ENCODE measurements at regions not wholly inside any gene's neighbourhood (a gene's known extent, or its start where the extent isn't known, plus 50 kb on each side); places are given as distances from the start of the nearest gene placed in this dataset.

GRCh38 chr1:61591351-61591750 is 133.6 kb downstream of the TM2D1 start:
- Histone ChIP-seq H3K4me1 (ENCODE audit: insufficient read depth, low read length) (no peaks in the 10 kb centered on the region), H3K79me2 (ENCODE audit: insufficient read depth, low read length) (no peaks in the 10 kb centered on the region), H3K27ac (ENCODE audit: extremely low read length, insufficient read depth, low read length) (no peak overlapping the region), H3K4me2 (ENCODE audit: low read depth, low read length) (no peak overlapping the region), H3K9ac (ENCODE audit: insufficient read depth, low read depth, low read length) (no peak overlapping the region), H3K9me3 (ENCODE audit: low read length) (no peaks in the 10 kb centered on the region), H4K20me1 (ENCODE audit: insufficient read depth, low read length) (no peaks in the 10 kb centered on the region), H3K27me3 (ENCODE audit: control insufficient read depth in 1 of 2, insufficient read depth in 2 of 2, low read length in 2 of 2) (peaks cover 0 to 10% of the 10 kb centered on the region in 2 experiments; a peak in 4 of 5 replicates), H3K4me3 (replicated peaks in 1 of 3; ENCODE audit: insufficient read depth in 1 of 3, low read depth in 2 of 3, low read length in 3 of 3) (no peak overlapping the region), H2AFZ (ENCODE audit: low read length) (no peak overlapping the region), H3K36me3 (replicated peaks in 1 of 2; ENCODE audit: control insufficient read depth in 1 of 2, insufficient read depth in 2 of 2, low read length in 2 of 2) (no peaks in the 10 kb centered on the region)
- intact Hi-C loops (cut with micrococcal nuclease; ENCODE audit: unreplicated experiment): no loop called here
- WGBS (ENCODE audit: low lambda C conversion rate): 15% methylated on average over 9 of the region's 9 CpGs
- ChIA-PET CTCF (ENCODE audit: low intra/inter-chr PET ratio, low total read pairs) (no interaction called here), POLR2A (no interaction called here)
- DNase-seq (ENCODE audit: low spot score): no peak
- TF ChIP-seq RAD21 (CRISPR knock-in tag; IDR thresholded peaks at IDR 0.05) (no peak), ATF3 (CRISPR knock-in tag; IDR thresholded peaks at IDR 0.05) (no peak), ZXDC (CRISPR knock-in tag; IDR thresholded peaks at IDR 0.05) (no peak), PTBP1 (IDR thresholded peaks at IDR 0.05; ENCODE audit: low read depth, low read length, poor library complexity, severe bottlenecking) (no peak), KLF15 (CRISPR knock-in tag; IDR thresholded peaks at IDR 0.05; ENCODE audit: borderline replicate concordance) (no peak), HOXA9 (CRISPR knock-in tag; IDR thresholded peaks at IDR 0.05; ENCODE audit: borderline replicate concordance) (no peak), RFXAP (CRISPR knock-in tag; IDR thresholded peaks at IDR 0.05; ENCODE audit: borderline replicate concordance) (no peak), RAD51 (IDR thresholded peaks at IDR 0.05; ENCODE audit: borderline replicate concordance) (no peak), ZNF703 (CRISPR knock-in tag; IDR thresholded peaks at IDR 0.05; ENCODE audit: borderline replicate concordance) (no peak), KMT2B (CRISPR knock-in tag; IDR thresholded peaks at IDR 0.05) (no peak), PLSCR1 (CRISPR knock-in tag; IDR thresholded peaks at IDR 0.05; ENCODE audit: borderline replicate concordance) (no peak), CERS6 (CRISPR knock-in tag; IDR thresholded peaks at IDR 0.05) (no peak)
- no TSS peak for BruUV-seq (replicated peaks)
- in situ Hi-C loops (cut with HindIII; ENCODE audit: extremely low pct_ligation_motif_present, low pct_unique_long_range_greater_than_20kb): no loop called here
- no peak for FAIRE-seq
- no peak for ATAC-seq

Measured in HepG2 (cell line).